GM20431 (cell line): ENCODE measurements at regions not wholly inside any gene's neighbourhood (a gene's known extent, or its start where the extent isn't known, plus 50 kb on each side); places are given as distances from the start of the nearest gene placed in this dataset.
"Not testable (repeated sequence)": the region's sequence is repeated elsewhere in the genome, so short reads cannot be mapped to it uniquely, and the experiment has no call there.

Experiments
- in situ Hi-C: fragments of 300-500 bp; cut with MseI, MboI; formaldehyde crosslinking; loops from one replicate; pipeline ENCODE4 v1.15.0; 2020; ENCODE audit warnings: low sequenced_read_pairs; ENCODE audit not compliant: unreplicated experiment

DNA sequence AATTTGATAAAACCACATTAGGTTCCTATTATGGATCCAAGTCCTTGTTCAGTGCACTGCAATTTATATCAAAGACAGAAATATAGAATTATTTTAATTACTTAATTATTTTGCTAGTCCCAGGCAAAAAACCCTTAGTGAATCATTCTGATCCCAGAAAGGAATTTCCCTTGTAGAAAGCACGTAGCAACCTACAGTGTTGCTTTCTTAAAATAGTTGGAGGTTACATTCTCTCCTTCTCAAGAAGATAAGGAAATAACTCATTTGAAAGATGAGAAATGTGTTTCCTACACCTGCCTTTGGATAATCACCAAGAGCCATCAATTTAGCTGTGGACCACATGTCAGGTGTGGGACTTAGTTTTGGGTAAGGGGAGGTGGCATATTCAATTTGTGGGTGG is 434.9 kb downstream of the SHISA9 start:
- in situ Hi-C loops = no loop called here

GRCh38 chr16:13336907-13337881 is 435.8 kb downstream of the SHISA9 start:
- in situ Hi-C loops = not testable (repeated sequence)

GRCh38 chr16:13338044-13338443 is 436.6 kb downstream of the SHISA9 start:
- in situ Hi-C loops = no loop called here

GRCh38 chr16:13342675-13343074 is 441.3 kb downstream of the SHISA9 start:
- in situ Hi-C loops = no loop called here

DNA sequence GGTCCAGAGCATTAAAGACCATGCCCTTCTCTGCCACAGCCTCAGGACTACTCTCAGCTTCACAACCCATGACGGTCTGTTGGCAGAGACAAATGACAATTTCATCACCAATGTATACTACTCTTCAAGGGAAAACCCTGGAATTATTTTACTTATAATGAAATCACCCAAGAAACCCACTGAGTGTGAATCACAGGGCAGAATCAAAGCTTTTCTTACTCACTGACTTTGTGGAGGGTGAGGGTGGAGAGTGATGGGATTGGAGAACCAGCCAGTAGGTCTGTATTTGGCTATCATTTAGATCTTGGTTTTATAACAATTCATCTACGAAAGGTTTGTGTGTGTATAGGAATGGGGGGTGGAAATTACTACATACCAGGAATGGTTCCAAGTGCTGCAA is 442.6 kb downstream of the SHISA9 start:
- in situ Hi-C loops = no loop called here

DNA sequence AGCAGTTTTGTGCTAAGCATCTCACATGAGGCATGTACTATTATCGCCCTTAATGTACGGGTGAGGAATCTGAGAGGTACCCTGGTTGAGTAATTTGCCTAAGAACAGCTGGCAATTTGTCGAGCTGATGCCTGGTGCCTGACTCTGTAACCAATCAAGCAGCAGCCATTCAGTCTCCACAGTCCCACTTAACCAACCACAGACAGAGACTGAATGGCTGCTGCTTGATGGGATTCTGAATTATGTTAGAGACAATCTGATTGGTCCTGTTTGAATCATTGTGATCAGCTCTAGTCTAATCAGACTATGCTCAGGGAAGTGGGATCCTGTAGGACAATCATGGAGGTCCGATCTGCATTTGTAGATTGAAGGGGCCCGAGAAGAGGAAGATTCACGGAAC is 447.0 kb downstream of the SHISA9 start:
- in situ Hi-C loops = no loop called here

DNA sequence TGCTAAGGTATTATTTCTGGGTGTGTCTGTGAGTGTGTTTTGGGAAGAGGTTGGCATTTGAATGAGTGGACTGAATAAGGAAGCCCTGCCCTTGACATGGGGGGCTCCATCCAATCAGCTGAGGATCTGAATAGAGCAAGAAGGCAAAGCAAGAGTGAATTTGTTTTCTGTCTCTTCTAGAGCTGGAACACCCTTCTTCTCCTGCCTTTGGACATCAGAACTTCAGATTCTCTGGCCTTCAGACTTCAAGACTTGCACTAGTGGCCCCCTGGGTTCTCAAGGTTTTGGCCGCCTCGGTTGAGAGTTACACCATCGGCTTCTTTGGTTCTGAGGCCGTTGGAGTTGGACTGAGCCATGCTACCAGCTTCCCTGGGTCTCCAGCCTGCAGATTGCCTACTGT is 448.6 kb downstream of the SHISA9 start:
- in situ Hi-C loops = no loop called here

- in situ Hi-C loops = no loop called here
These were observed 449.8 kb downstream of the SHISA9 start for GRCh38 chr16:13351181-13351580.

DNA sequence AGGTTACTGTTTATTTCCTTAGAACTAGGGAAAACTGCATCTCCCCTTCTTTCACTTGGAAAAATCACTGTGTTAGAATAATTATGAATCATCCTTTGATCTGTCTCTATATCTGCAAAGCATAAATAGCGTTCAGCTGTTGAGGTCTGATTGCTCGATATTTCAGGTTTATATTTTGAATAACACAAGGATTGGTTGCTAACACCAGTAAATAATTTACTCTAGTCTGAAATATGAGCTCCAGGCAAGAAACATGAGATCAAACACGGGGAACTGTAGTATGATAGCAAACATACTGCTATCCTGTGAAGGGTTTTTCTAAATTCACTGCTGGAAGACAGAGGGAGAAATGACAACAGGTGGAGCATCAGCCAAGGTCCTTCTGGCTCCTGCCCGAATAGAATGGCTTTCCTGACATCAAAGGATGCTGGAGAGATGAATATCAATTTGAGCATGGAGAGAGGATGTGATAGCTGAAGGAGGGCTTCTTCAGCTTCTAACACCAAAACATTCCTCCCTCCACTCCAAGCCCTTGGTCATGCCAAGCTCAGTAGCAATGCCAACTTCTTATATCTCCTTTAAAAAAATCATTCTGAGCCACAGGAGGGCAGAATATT is 450.3 kb downstream of the SHISA9 start:
- in situ Hi-C loops = no loop called here

DNA sequence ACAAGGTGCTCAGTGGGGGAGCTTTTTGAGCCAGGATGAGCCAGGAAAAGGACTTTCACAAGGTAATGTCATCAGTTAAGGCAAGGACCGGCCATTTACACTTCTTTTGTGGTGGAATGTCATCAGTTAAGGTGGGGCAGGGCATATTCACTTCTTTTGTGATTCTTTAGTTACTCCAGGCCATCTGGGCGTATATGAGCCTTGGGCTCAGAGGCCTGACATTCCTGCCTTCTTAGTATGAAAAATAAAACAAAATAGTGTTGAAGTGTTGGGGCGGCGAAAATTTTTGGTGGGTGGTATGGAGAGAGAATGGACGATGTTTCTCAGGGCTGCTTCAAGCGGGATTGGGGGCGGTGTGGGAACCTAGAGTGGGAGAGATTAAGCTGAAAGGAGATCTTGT is 451.4 kb downstream of the SHISA9 start:
- in situ Hi-C loops = not testable (repeated sequence)

- in situ Hi-C loops = not testable (repeated sequence)
These were observed 456.4 kb downstream of the SHISA9 start for GRCh38 chr16:13357842-13358241.

- in situ Hi-C loops = no loop called here
These were observed 458.4 kb downstream of the SHISA9 start for GRCh38 chr16:13359835-13360234.

- in situ Hi-C loops = no loop called here
These were observed 471.0 kb downstream of the SHISA9 start for GRCh38 chr16:13372421-13372820.

DNA sequence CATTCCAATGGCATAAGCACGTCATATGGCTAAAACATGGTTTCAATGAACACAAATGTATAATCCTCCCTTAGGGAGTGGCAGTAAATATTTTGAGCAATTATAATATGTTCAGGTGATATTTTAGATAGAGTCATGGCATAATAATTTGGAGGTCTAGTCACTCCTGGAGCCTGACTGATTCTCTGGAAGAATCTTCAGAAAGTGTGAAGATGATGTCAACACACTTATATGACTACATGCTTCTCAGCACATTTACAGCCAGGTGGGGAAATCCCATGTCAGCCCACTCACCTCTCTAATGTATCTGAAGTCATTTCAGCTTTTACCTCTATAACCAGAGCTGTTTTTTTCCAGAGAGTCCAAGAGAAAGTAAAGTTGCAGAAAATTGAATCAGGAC is 474.8 kb downstream of the SHISA9 start:
- in situ Hi-C loops = no loop called here

- in situ Hi-C loops = no loop called here
These were observed 475.7 kb downstream of the SHISA9 start for GRCh38 chr16:13377143-13377542.

DNA sequence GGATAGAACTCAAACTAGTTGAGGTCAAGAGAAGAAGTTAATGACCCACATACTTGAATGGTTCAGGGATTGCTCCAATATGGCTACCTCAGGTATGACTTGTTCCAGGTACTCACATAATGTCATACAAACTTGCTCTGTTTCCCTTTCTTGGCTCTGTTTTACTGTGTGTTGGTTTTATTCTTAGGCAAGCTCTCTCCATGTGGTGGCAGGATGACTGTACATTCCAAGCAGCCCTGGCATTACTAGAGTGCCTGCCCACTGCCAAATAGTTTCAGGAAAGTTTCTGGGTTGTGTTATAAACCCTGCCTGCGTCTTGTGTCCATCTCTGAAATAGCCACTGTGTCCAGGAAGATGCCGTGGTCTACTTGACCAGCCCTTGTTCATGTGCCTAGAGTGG is 476.8 kb downstream of the SHISA9 start:
- in situ Hi-C loops = no loop called here

GRCh38 chr16:13379266-13379665 is 477.9 kb downstream of the SHISA9 start:
- in situ Hi-C loops = no loop called here

DNA sequence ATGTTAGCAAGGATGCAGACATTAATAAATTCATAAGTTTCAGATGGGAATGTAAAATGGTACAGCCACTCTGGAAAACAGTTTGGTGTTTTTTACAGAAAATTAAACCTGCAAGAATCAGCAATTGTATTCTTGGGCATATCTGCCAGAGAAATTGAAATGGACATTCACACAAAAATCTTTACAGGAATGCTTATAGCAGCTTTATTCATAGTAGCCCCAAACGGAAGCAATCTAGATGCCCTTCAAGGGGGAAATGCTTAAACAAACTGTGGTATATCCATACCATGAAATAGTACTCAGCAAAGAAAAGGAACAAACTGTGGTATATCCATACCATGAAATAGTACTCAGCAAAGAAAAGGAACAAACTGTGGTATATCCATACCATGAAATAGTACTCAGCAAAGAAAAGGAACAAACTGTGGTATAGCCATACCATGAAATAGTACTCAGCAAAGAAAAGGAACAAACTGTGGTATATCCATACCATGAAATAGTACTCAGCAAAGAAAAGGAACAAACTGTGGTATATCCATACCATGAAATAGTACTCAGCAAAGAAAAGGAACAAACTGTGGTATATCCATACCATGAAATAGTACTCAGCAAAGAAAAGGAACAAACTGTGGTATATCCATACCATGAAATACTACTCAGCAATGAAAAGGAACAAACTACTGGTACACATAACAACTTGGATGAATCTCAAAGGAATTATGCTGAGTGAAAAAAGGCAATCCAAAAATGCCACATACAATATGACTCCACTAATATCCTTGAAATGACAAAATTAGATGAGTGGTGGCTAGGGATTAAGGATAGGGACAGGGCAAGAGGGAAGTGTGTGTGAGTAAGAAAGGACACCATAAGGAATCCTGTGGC is 484.0 kb downstream of the SHISA9 start:
- in situ Hi-C loops = not testable (repeated sequence)

DNA sequence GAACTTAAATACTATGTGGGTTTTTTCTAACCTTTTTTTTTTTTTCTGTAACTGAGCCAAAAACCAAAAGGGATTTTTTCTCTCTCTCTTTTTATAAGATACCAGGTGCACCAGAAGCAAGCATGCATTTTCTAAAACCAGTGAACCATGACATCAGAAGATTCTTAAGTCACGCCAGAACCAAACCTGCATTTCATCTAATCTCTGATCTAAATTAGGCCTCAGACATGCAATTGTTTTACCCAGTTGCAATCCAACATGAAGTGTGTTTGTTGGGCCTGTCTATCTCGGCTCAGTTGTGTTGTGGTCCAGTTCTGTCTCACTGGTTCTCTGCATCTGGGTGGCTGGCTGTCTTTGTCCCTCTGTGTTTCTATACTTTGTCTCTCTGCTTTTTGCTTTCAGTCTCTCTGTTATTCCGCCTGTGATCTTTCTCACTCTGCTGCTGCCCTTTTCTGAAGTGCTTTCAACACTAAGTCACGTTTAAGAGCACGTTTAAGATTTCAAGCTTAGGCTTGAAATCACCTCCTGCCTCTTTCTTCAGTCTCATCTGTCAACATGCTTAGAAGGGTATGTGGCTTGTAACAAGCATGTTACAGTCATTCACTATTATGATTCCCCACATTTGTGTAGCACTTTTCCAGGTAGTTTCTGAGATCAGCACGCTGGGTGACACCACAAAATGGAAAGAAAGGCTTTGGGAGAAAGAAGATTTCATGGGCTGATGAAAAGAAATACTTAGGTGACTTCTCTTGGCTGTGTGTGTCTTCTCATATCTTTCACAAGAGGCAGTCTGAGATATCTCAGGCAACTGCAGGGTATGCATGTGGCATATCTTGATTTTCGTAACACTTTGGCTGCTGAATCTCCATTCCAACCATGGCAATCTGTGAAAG is 488.9 kb downstream of the SHISA9 start:
- in situ Hi-C loops = no loop called here

DNA sequence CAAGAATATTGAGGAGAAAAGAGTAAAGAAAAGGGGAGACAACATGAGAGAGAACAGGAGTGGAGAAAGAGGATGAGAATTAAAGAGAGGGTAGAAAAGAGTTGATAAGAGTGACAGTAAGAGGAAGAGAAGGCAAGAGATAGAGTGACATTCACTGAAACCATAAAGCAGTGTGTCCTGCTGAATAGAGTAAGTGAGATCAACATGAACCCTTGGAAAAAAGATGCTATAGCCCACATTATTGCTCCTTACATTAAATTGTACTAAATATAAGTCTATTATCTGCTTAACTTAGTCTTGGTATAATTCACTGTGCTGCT is 489.5 kb downstream of the SHISA9 start:
- in situ Hi-C loops = no loop called here
